H1 (cell line): ENCODE measurements at regions not wholly inside any gene's neighbourhood (a gene's known extent, or its start where the extent isn't known, plus 50 kb on each side); places are given as distances from the start of the nearest gene placed in this dataset.

Experiments used
- CTCF ChIA-PET: fragments of 300-600 bp; sonication (Branson Sonifier 250); formaldehyde crosslinking; loops from one replicate; lab custom pipeline; 2021; ENCODE audit not compliant: partially characterized antibody; lab: Charles Lee
- POLR2A ChIA-PET: fragments of 300-600 bp; sonication (Branson Sonifier 250); formaldehyde crosslinking; loops from one replicate; lab custom pipeline; 2021; ENCODE audit warnings: inconsistent platforms; ENCODE audit not compliant: partially characterized antibody; lab: Charles Lee
- DNase-seq, 2 experiments: peaks; one replicate each; pipeline versions ENCODE4 v3.0.0 to v3.0.0-alpha.2; 2010 to 2022; ENCODE audit warnings: low spot score in 2 of 2, low read depth in 1 of 2, mixed read lengths in 1 of 2
- FAIRE-seq: peaks from 2 replicates; lab custom pipeline; 2011; peaks lifted over from hg19 to GRCh38; lab: Jason Lieb, UNC
- H2AFZ ChIP-seq: 2 replicates; pipeline ENCODE4 v1.8.1; 2012; ENCODE audit warnings: low read length, inconsistent platforms
- H2AK5ac ChIP-seq: 2 replicates; pipeline ENCODE4 v1.6.1; 2013; ENCODE audit warnings: low read depth, low read length
- H2BK120ac ChIP-seq: replicated peaks from 2 replicates; pipeline ENCODE3; 2013; ENCODE audit warnings: low read depth, low read length, inconsistent platforms
- H2BK12ac ChIP-seq: 2 replicates; pipeline ENCODE4 v1.6.1; 2013; ENCODE audit warnings: low read depth, low read length
- H2BK15ac ChIP-seq: 2 replicates; pipeline ENCODE4 v1.6.1; 2013; ENCODE audit warnings: low read length
- H2BK20ac ChIP-seq: 2 replicates; pipeline ENCODE4 v1.6.1; 2013; ENCODE audit warnings: low read length
- H2BK5ac ChIP-seq: 2 replicates; pipeline ENCODE4 v1.6.1; 2013; ENCODE audit warnings: low read depth, low read length
- H3K14ac ChIP-seq: 2 replicates; pipeline ENCODE4 v1.6.1; 2013; ENCODE audit warnings: inconsistent platforms; ENCODE audit not compliant: insufficient read length
- H3K18ac ChIP-seq: 2 replicates; pipeline ENCODE4 v1.6.1; 2013; ENCODE audit warnings: low read length; ENCODE audit errors: extremely low read depth
- H3K23ac ChIP-seq: 2 replicates; pipeline ENCODE4 v1.6.1; 2013; ENCODE audit warnings: inconsistent platforms; ENCODE audit not compliant: insufficient read length
- H3K23me2 ChIP-seq: 2 replicates; pipeline ENCODE4 v1.6.1; 2013; ENCODE audit warnings: low read depth, low read length
- H3K27ac ChIP-seq: 2 replicates; pipeline ENCODE4 v1.6.1; 2011; ENCODE audit warnings: low read depth, low read length, inconsistent platforms
- H3K27me3 ChIP-seq, 4 experiments: replicated peaks in 1 of 4; 1 replicate in 1 of 4; 2 replicates in 3 of 4; pipeline versions ENCODE4 v1.6.1 to v1.8.1; 2011 to 2013; ENCODE audit warnings: low read length in 3 of 4, mild to moderate bottlenecking in 3 of 4, inconsistent platforms in 2 of 4, mixed read lengths in 2 of 4, moderate library complexity in 1 of 4; ENCODE audit not compliant: control insufficient read depth in 3 of 4, insufficient read depth in 3 of 4; ENCODE audit errors: extremely low read depth in 1 of 4
- H3K36me3 ChIP-seq, 4 experiments: 2 replicates each; pipeline versions ENCODE4 v1.6.1 to v1.8.1; 2011 to 2013; ENCODE audit warnings: mild to moderate bottlenecking in 4 of 4, low read length in 3 of 4, moderate library complexity in 2 of 4, control low read depth in 1 of 4, inconsistent platforms in 1 of 4; ENCODE audit not compliant: insufficient read depth in 4 of 4, control insufficient read depth in 2 of 4
- H3K4ac ChIP-seq: replicated peaks from 2 replicates; pipeline ENCODE3; 2013; ENCODE audit warnings: low read length, low read depth, mixed read lengths, inconsistent platforms; ENCODE audit not compliant: insufficient read length
- H3K4me1 ChIP-seq, 4 experiments: replicated peaks in 1 of 4; 1 replicate in 1 of 4; 2 replicates in 3 of 4; pipeline versions ENCODE4 v1.6.1 to v1.8.1; 2011 to 2013; ENCODE audit warnings: low read length in 3 of 4, inconsistent platforms in 2 of 4, mixed read lengths in 1 of 4; ENCODE audit not compliant: insufficient read depth in 4 of 4, control insufficient read depth in 3 of 4
- H3K4me2 ChIP-seq, 2 experiments: 2 replicates each; pipeline versions ENCODE4 v1.6.1 to v1.8.1; 2011 to 2013; ENCODE audit warnings: low read depth in 2 of 2, low read length in 2 of 2, control low read depth in 1 of 2, inconsistent platforms in 1 of 2, mild to moderate bottlenecking in 1 of 2; ENCODE audit not compliant: insufficient read depth in 1 of 2
- H3K4me3 ChIP-seq, 4 experiments: fragments of 200-600, 300-600 bp in 1 of 4; sonication (generic), shearing (Covaris generic), sonication (Bioruptor Twin) in 1 of 4; 2 replicates each; pipeline versions ENCODE4 v1.5.1 to v1.8.1; 2011 to 2016; ENCODE audit warnings: low read length in 4 of 4, low read depth in 3 of 4, control low read depth in 2 of 4, inconsistent platforms in 2 of 4, mild to moderate bottlenecking in 2 of 4, mixed read lengths in 1 of 4, moderate library complexity in 1 of 4; ENCODE audit not compliant: insufficient read depth in 2 of 4; ENCODE audit errors: extremely low read depth in 1 of 4
- H3K56ac ChIP-seq: replicated peaks from 2 replicates; pipeline ENCODE3; 2013; ENCODE audit warnings: low read depth, mild to moderate bottlenecking, mixed read lengths, low read length, inconsistent platforms; ENCODE audit not compliant: insufficient read length
- H3K79me1 ChIP-seq: 2 replicates; pipeline ENCODE4 v1.6.1; 2013; ENCODE audit warnings: low read depth, low read length, control low read depth
- H3K79me2 ChIP-seq, 2 experiments: 2 replicates each; pipeline versions ENCODE4 v1.6.1 to v1.8.1; 2012 to 2013; ENCODE audit warnings: low read length in 2 of 2, mild to moderate bottlenecking in 2 of 2, inconsistent platforms in 1 of 2; ENCODE audit not compliant: insufficient read depth in 2 of 2, control insufficient read depth in 1 of 2
- H3K9ac ChIP-seq, 4 experiments: replicated peaks in 1 of 4; 1 replicate in 1 of 4; 2 replicates in 3 of 4; pipeline versions ENCODE4 v1.6.1 to v1.8.1; 2011 to 2013; ENCODE audit warnings: low read depth in 3 of 4, low read length in 3 of 4, control low read depth in 2 of 4, mild to moderate bottlenecking in 2 of 4, moderate library complexity in 2 of 4, inconsistent platforms in 1 of 4; ENCODE audit errors: extremely low read depth in 1 of 4
- H3K9me3 ChIP-seq, 2 experiments: 2 replicates each; pipeline versions ENCODE4 v1.6.1 to v1.8.1; 2012 to 2013; ENCODE audit warnings: mild to moderate bottlenecking in 2 of 2, moderate library complexity in 2 of 2, control low read depth in 1 of 2, inconsistent platforms in 1 of 2, low read depth in 1 of 2, low read length in 1 of 2, mixed read lengths in 1 of 2; ENCODE audit not compliant: insufficient read depth in 2 of 2
- H4K20me1 ChIP-seq, 2 experiments: replicated peaks in 1 of 2; 2 replicates each; pipeline versions ENCODE3 to v1.8.1; 2011 to 2013; ENCODE audit warnings: inconsistent platforms in 2 of 2, low read length in 2 of 2, mild to moderate bottlenecking in 1 of 2; ENCODE audit not compliant: insufficient read depth in 2 of 2, control insufficient read depth in 1 of 2
- H4K5ac ChIP-seq: 2 replicates; pipeline ENCODE4 v1.6.1; 2013; ENCODE audit warnings: low read length, low read depth, mixed read lengths, inconsistent platforms; ENCODE audit not compliant: insufficient read length
- H4K8ac ChIP-seq: 2 replicates; pipeline ENCODE4 v1.8.0; 2013; ENCODE audit warnings: mild to moderate bottlenecking, moderate library complexity, low read length, inconsistent platforms; ENCODE audit not compliant: insufficient read depth; ENCODE audit errors: extremely low read depth
- H4K91ac ChIP-seq: replicated peaks from 2 replicates; pipeline ENCODE3; 2013; ENCODE audit warnings: low read length, mixed read lengths, inconsistent platforms; ENCODE audit not compliant: insufficient read length
- WGBS, 2 experiments: shearing (Covaris generic) in 1 of 2; methylation state at CpG; one replicate each; pipeline versions ENCODE4 v1.1.6 to v1.1.7; 2013 to 2015; ENCODE audit warnings: low lambda C conversion rate in 2 of 2, mixed read lengths in 2 of 2, inconsistent platforms in 1 of 2, low coverage in 1 of 2, missing lambda C conversion rate in 1 of 2; ENCODE audit not compliant: insufficient replicate concordance in 2 of 2, insufficient coverage in 1 of 2, insufficient read length in 1 of 2; ENCODE audit errors: extremely low coverage in 1 of 2, missing lambda C conversion rate in 1 of 2; 5-methylcytosine and 5-hydroxymethylcytosine counted together
- TF ChIP-seq, protein P1 (sequence below): fragments of 300-600 bp; sonication (generic); IDR thresholded peaks from 2 replicates; pipeline ENCODE4 v1.7.1; 2012; ENCODE audit warnings: low read length, moderate library complexity, mild to moderate bottlenecking, inconsistent platforms; ENCODE audit not compliant: insufficient replicate concordance

DNA sequence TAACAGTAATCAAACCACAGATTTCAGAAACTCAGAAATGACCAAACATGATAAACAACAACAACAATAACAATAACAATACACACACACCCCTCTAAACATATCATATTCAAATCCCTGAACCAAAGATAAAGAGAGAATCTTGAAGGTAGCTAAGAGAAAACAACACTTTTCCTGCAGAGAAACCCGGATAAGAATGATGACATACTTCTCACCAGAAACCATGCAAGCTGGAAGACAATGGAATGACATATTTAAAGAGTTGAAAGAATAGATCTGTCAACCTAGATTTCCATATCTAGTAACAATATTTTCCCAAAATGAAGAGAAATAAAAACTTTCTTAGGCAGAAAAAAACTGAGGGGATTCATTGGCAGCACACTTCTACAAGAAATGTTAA, 138.1 kb downstream of the LIG4 start:
- Histone ChIP-seq H2BK5ac (no peak overlapping the region), H3K27me3 (no peaks in the 10 kb centered on the region), H2BK12ac (no peak overlapping the region), H3K9ac (no peak overlapping the region), H2AK5ac (no peak overlapping the region), H3K4ac (no peak overlapping the region), H2BK20ac (no peak overlapping the region), H3K23ac (no peak overlapping the region), H3K4me2 (no peak overlapping the region), H2BK120ac (no peak overlapping the region), H3K4me3 (no peak overlapping the region), H3K4me1 (no peaks in the 10 kb centered on the region), H3K56ac (no peak overlapping the region), H3K79me2 (no peaks in the 10 kb centered on the region), H3K14ac (no peak overlapping the region), H4K5ac (no peak overlapping the region), H3K23me2 (no peaks in the 10 kb centered on the region), H2AFZ (no peak overlapping the region), H4K20me1 (no peaks in the 10 kb centered on the region), H2BK15ac (no peak overlapping the region), H3K18ac (no peak overlapping the region), H3K36me3 (no peaks in the 10 kb centered on the region), H4K8ac (no peak overlapping the region), H4K91ac (no peak overlapping the region), H3K27ac (no peak overlapping the region), H3K9me3 (peaks cover 0 to 4% of the 10 kb centered on the region in 2 experiments; a peak in 1 of 4 replicates), H3K79me1 (no peaks in the 10 kb centered on the region)
- CTCF ChIA-PET: interaction anchor here (1.1 kb wide), 1 partner anchor 9 kb away, joined by 3 read pairs; no protein-coding TSS in a partner anchor
- 100% methylated on average over 1 of the region's 1 CpG; no CpG with 5 or more reads in 1 of the 2 experiments for WGBS, 2 experiments
- FAIRE-seq (no peak), DNase-seq (no peak)
- POLR2A ChIA-PET: no interaction called here
- TF ChIP-seq, protein P1, sequence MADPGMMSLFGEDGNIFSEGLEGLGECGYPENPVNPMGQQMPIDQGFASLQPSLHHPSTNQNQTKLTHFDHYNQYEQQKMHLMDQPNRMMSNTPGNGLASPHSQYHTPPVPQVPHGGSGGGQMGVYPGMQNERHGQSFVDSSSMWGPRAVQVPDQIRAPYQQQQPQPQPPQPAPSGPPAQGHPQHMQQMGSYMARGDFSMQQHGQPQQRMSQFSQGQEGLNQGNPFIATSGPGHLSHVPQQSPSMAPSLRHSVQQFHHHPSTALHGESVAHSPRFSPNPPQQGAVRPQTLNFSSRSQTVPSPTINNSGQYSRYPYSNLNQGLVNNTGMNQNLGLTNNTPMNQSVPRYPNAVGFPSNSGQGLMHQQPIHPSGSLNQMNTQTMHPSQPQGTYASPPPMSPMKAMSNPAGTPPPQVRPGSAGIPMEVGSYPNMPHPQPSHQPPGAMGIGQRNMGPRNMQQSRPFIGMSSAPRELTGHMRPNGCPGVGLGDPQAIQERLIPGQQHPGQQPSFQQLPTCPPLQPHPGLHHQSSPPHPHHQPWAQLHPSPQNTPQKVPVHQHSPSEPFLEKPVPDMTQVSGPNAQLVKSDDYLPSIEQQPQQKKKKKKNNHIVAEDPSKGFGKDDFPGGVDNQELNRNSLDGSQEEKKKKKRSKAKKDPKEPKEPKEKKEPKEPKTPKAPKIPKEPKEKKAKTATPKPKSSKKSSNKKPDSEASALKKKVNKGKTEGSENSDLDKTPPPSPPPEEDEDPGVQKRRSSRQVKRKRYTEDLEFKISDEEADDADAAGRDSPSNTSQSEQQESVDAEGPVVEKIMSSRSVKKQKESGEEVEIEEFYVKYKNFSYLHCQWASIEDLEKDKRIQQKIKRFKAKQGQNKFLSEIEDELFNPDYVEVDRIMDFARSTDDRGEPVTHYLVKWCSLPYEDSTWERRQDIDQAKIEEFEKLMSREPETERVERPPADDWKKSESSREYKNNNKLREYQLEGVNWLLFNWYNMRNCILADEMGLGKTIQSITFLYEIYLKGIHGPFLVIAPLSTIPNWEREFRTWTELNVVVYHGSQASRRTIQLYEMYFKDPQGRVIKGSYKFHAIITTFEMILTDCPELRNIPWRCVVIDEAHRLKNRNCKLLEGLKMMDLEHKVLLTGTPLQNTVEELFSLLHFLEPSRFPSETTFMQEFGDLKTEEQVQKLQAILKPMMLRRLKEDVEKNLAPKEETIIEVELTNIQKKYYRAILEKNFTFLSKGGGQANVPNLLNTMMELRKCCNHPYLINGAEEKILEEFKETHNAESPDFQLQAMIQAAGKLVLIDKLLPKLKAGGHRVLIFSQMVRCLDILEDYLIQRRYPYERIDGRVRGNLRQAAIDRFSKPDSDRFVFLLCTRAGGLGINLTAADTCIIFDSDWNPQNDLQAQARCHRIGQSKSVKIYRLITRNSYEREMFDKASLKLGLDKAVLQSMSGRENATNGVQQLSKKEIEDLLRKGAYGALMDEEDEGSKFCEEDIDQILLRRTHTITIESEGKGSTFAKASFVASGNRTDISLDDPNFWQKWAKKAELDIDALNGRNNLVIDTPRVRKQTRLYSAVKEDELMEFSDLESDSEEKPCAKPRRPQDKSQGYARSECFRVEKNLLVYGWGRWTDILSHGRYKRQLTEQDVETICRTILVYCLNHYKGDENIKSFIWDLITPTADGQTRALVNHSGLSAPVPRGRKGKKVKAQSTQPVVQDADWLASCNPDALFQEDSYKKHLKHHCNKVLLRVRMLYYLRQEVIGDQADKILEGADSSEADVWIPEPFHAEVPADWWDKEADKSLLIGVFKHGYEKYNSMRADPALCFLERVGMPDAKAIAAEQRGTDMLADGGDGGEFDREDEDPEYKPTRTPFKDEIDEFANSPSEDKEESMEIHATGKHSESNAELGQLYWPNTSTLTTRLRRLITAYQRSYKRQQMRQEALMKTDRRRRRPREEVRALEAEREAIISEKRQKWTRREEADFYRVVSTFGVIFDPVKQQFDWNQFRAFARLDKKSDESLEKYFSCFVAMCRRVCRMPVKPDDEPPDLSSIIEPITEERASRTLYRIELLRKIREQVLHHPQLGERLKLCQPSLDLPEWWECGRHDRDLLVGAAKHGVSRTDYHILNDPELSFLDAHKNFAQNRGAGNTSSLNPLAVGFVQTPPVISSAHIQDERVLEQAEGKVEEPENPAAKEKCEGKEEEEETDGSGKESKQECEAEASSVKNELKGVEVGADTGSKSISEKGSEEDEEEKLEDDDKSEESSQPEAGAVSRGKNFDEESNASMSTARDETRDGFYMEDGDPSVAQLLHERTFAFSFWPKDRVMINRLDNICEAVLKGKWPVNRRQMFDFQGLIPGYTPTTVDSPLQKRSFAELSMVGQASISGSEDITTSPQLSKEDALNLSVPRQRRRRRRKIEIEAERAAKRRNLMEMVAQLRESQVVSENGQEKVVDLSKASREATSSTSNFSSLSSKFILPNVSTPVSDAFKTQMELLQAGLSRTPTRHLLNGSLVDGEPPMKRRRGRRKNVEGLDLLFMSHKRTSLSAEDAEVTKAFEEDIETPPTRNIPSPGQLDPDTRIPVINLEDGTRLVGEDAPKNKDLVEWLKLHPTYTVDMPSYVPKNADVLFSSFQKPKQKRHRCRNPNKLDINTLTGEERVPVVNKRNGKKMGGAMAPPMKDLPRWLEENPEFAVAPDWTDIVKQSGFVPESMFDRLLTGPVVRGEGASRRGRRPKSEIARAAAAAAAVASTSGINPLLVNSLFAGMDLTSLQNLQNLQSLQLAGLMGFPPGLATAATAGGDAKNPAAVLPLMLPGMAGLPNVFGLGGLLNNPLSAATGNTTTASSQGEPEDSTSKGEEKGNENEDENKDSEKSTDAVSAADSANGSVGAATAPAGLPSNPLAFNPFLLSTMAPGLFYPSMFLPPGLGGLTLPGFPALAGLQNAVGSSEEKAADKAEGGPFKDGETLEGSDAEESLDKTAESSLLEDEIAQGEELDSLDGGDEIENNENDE: no peak
